OCI-LY7 (cell line): ENCODE measurements at regions not wholly inside any gene's neighbourhood (a gene's known extent, or its start where the extent isn't known, plus 50 kb on each side); places are given as distances from the start of the nearest gene placed in this dataset.

Source experiments
- EZH2phosphoT487 ChIP-seq: fragments of 200-600 bp; sonication (generic); IDR thresholded peaks from 2 replicates; pipeline ENCODE4 v1.6.1; 2018; ENCODE audit warnings: low read depth, borderline replicate concordance, mild to moderate bottlenecking, mixed run types, antibody characterized with exemption, low read length, moderate library complexity, mixed read lengths
- TF ChIP-seq, protein P1 (sequence below): fragments of 200-600 bp; sonication (generic); conservative IDR thresholded peaks from 2 replicates; pipeline ENCODE4 v1.5.1; 2014; ENCODE audit warnings: mild to moderate bottlenecking, antibody characterized with exemption, low read length, moderate library complexity, mixed read lengths

DNA sequence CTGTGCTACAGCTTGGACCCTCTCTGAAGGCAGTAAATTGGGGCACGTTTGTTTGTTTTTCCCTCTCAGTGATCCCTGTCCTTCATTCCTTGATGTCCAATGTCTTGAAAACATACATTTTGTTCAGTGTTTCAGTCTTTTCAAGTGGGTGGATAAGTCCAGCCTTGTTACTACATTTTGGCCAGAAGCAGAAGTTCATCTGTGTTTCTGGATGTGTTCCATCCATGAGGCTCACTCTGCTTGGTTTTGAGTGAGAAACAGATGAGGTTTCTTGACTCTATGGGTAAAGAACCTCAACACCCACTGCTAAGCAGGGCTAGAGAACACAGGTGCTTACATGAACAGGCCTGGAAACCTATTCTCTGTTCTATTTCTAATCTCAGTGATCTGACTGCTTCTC, 74.5 kb upstream of the RFX8 start:
- TF ChIP-seq, protein P1, sequence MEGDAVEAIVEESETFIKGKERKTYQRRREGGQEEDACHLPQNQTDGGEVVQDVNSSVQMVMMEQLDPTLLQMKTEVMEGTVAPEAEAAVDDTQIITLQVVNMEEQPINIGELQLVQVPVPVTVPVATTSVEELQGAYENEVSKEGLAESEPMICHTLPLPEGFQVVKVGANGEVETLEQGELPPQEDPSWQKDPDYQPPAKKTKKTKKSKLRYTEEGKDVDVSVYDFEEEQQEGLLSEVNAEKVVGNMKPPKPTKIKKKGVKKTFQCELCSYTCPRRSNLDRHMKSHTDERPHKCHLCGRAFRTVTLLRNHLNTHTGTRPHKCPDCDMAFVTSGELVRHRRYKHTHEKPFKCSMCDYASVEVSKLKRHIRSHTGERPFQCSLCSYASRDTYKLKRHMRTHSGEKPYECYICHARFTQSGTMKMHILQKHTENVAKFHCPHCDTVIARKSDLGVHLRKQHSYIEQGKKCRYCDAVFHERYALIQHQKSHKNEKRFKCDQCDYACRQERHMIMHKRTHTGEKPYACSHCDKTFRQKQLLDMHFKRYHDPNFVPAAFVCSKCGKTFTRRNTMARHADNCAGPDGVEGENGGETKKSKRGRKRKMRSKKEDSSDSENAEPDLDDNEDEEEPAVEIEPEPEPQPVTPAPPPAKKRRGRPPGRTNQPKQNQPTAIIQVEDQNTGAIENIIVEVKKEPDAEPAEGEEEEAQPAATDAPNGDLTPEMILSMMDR = no peak
- no peak for TF ChIP-seq EZH2phosphoT487
